GM10266 (cell line): ENCODE measurements at regions not wholly inside any gene's neighbourhood (a gene's known extent, or its start where the extent isn't known, plus 50 kb on each side); places are given as distances from the start of the nearest gene placed in this dataset.

Experiments
- DNase-seq: peaks from one replicate; pipeline ENCODE4 v3.0.0; 2012; ENCODE audit errors: extremely low spot score
- CTCF ChIP-seq: IDR thresholded peaks from 2 replicates; pipeline ENCODE4 v1.5.1; 2012; ENCODE audit warnings: mild to moderate bottlenecking, low read depth; ENCODE audit not compliant: control insufficient read depth, insufficient read depth; ENCODE audit errors: missing control alignments

GRCh38 chr10:129274748-129275474 lies 192.1 kb upstream of the MGMT start:
- DNase-seq = no peak
- no peak for TF ChIP-seq CTCF

- TF ChIP-seq CTCF = no peak
- DNase-seq = no peak
Measured at GRCh38 chr10:129275886-129276285, 191.2 kb upstream of the MGMT start.

GRCh38 chr10:129277084-129277483 lies 190.0 kb upstream of the MGMT start:
- DNase-seq = no peak
- TF ChIP-seq CTCF = no peak

GRCh38 chr10:129277841-129278240 lies 189.2 kb upstream of the MGMT start:
- no peak for TF ChIP-seq CTCF
- DNase-seq = no peak

GRCh38 chr10:129278686-129279085 lies 188.4 kb upstream of the MGMT start:
- no peak for DNase-seq
- TF ChIP-seq CTCF = no peak

GRCh38 chr10:129279446-129280154 lies 187.4 kb upstream of the MGMT start:
- TF ChIP-seq CTCF = no peak
- no peak for DNase-seq

GRCh38 chr10:129280155-129280502 lies 186.9 kb upstream of the MGMT start:
- no peak for TF ChIP-seq CTCF
- DNase-seq = no peak
